IMR-90 (cell line): ENCODE measurements at regions not wholly inside any gene's neighbourhood (a gene's known extent, or its start where the extent isn't known, plus 50 kb on each side); places are given as distances from the start of the nearest gene placed in this dataset.

ENCODE experiments used
- ATAC-seq: fragments of 200-7000 bp; cut with Tn5 transposase; 2 replicates; pipeline ENCODE4 v1.9.1; 2020; ENCODE audit warnings: low read depth, mild to moderate bottlenecking, moderate library complexity
- BruUV-seq: library from RNA; stranded (reverse); fragments of 400-500 nt; replicated peaks from 2 replicates; lab custom pipeline; 2021; lab: Mats Ljungman, UMichigan
- CTCF ChIA-PET: fragments of 300-600 bp; formaldehyde crosslinking; extraction: SDS; loops from one replicate; lab custom pipeline; 2021; ENCODE audit warnings: antibody characterized with exemption; lab: Yijun Ruan, JAX
- POLR2A ChIA-PET: fragments of 300-600 bp; sonication (Branson Sonifier 250); formaldehyde crosslinking; loops from one replicate; lab custom pipeline; 2022; ENCODE audit warnings: antibody characterized with exemption; ENCODE audit not compliant: unreplicated experiment; lab: Charles Lee
- DNase-seq: peaks from one replicate; pipeline ENCODE4 v3.0.0; 2013
- H2AFZ ChIP-seq: replicated peaks from 2 replicates; pipeline ENCODE3; 2013; ENCODE audit warnings: low read length, mild to moderate bottlenecking; ENCODE audit not compliant: poor library complexity
- H2AK5ac ChIP-seq: 2 replicates; pipeline ENCODE4 v1.6.1; 2013; ENCODE audit warnings: low read depth, low read length, inconsistent platforms
- H2AK9ac ChIP-seq: replicated peaks from 2 replicates; pipeline ENCODE3; 2013; ENCODE audit warnings: mild to moderate bottlenecking, low read depth, low read length, moderate library complexity; ENCODE audit not compliant: poor library complexity
- H2BK120ac ChIP-seq: 2 replicates; pipeline ENCODE4 v1.6.1; 2013; ENCODE audit warnings: low read depth, low read length, inconsistent platforms
- H2BK15ac ChIP-seq: 3 replicates; pipeline ENCODE4 v1.6.1; 2013; ENCODE audit warnings: low read depth, low read length, inconsistent platforms
- H2BK20ac ChIP-seq: 2 replicates; pipeline ENCODE4 v1.6.1; 2013; ENCODE audit warnings: low read depth, mild to moderate bottlenecking, inconsistent platforms, low read length, moderate library complexity
- H2BK5ac ChIP-seq: 2 replicates; pipeline ENCODE4 v1.6.1; 2013; ENCODE audit warnings: mild to moderate bottlenecking, low read depth, low read length, inconsistent platforms; ENCODE audit not compliant: poor library complexity, severe bottlenecking
- H3K14ac ChIP-seq: replicated peaks from 2 replicates; pipeline ENCODE4 v1.6.1; 2013; ENCODE audit warnings: low read depth, low read length, inconsistent platforms
- H3K18ac ChIP-seq: 2 replicates; pipeline ENCODE4 v1.6.1; 2013; ENCODE audit warnings: low read depth, low read length, control low read depth
- H3K23ac ChIP-seq: 2 replicates; pipeline ENCODE4 v1.6.1; 2013; ENCODE audit warnings: low read depth, low read length, inconsistent platforms
- H3K27ac ChIP-seq: 2 replicates; pipeline ENCODE4 v1.5.1; 2013; ENCODE audit warnings: mild to moderate bottlenecking, control low read depth, low read length; ENCODE audit not compliant: insufficient read depth
- H3K27me3 ChIP-seq: 2 replicates; pipeline ENCODE4 v1.6.1; 2013; ENCODE audit warnings: low read length; ENCODE audit not compliant: control insufficient read depth, insufficient read depth
- H3K36me3 ChIP-seq: 2 replicates; pipeline ENCODE4 v1.6.1; 2013; ENCODE audit warnings: low read length, mixed read lengths; ENCODE audit not compliant: control insufficient read depth, insufficient read depth
- H3K4ac ChIP-seq: 2 replicates; pipeline ENCODE4 v1.6.1; 2013; ENCODE audit warnings: low read depth, low read length, inconsistent platforms
- H3K4me1 ChIP-seq: 2 replicates; pipeline ENCODE4 v1.6.1; 2013; ENCODE audit warnings: low read length, mixed read lengths; ENCODE audit not compliant: control insufficient read depth, insufficient read depth
- H3K4me2 ChIP-seq: 2 replicates; pipeline ENCODE4 v1.6.1; 2013; ENCODE audit warnings: low read depth, mild to moderate bottlenecking, control low read depth, low read length, moderate library complexity
- H3K4me3 ChIP-seq: 2 replicates; pipeline ENCODE4 v1.5.1; 2013; ENCODE audit warnings: low read depth, mild to moderate bottlenecking, control low read depth, low read length, moderate library complexity; ENCODE audit not compliant: insufficient read depth
- H3K56ac ChIP-seq: 2 replicates; pipeline ENCODE4 v1.6.1; 2013; ENCODE audit warnings: low read length, inconsistent platforms; ENCODE audit not compliant: insufficient read depth; ENCODE audit errors: extremely low read depth
- H3K79me1 ChIP-seq, 2 experiments: 2 replicates each; pipeline ENCODE4 v1.6.1; 2013; ENCODE audit warnings: low read length in 2 of 2, inconsistent platforms in 1 of 2, low read depth in 1 of 2
- H3K9ac ChIP-seq: 2 replicates; pipeline ENCODE4 v1.6.1; 2013; ENCODE audit warnings: low read depth, low read length, control low read depth
- H3K9me1 ChIP-seq: 2 replicates; pipeline ENCODE4 v1.6.1; 2013; ENCODE audit warnings: low read length, inconsistent platforms; ENCODE audit not compliant: insufficient read depth
- H3K9me3 ChIP-seq: 2 replicates; pipeline ENCODE4 v1.6.1; 2013; ENCODE audit warnings: low read length; ENCODE audit not compliant: control insufficient read depth, insufficient read depth
- H4K20me1 ChIP-seq: 2 replicates; pipeline ENCODE4 v1.6.1; 2013; ENCODE audit warnings: low read length, inconsistent platforms; ENCODE audit not compliant: insufficient read depth
- H4K5ac ChIP-seq: 2 replicates; pipeline ENCODE4 v1.6.1; 2013; ENCODE audit warnings: mild to moderate bottlenecking, low read depth, low read length, control low read depth
- H4K8ac ChIP-seq, 2 experiments: 2 replicates each; pipeline ENCODE4 v1.6.1; 2013; ENCODE audit warnings: low read depth in 2 of 2, low read length in 2 of 2, control low read depth in 1 of 2, inconsistent platforms in 1 of 2
- H4K91ac ChIP-seq: 2 replicates; pipeline ENCODE4 v1.6.1; 2013; ENCODE audit warnings: low read depth, low read length, inconsistent platforms; ENCODE audit not compliant: insufficient read depth
- BHLHE40 ChIP-seq: fragments of 150-350 bp; IDR thresholded peaks from 2 replicates; pipeline ENCODE4 v1.6.1; 2016; ENCODE audit warnings: mild to moderate bottlenecking, low read depth, low read length
- CEBPB ChIP-seq: IDR thresholded peaks from 2 replicates; pipeline ENCODE4 v1.6.1; 2012; ENCODE audit warnings: low read depth, low read length, improper control_type of control experiment
- CHD1 ChIP-seq: IDR thresholded peaks from 2 replicates; pipeline ENCODE4 v1.6.1; 2012; ENCODE audit warnings: low read depth, low read length, improper control_type of control experiment
- CTCF ChIP-seq: conservative IDR thresholded peaks from 2 replicates; pipeline ENCODE4 v1.5.1; 2012; ENCODE audit warnings: mild to moderate bottlenecking, low read depth, low read length, improper control_type of control experiment
- FOS ChIP-seq: fragments of 150-350 bp; IDR thresholded peaks from 2 replicates; pipeline ENCODE4 v1.6.1; 2016; ENCODE audit warnings: low read depth, low read length
- MAFK ChIP-seq: IDR thresholded peaks from 2 replicates; pipeline ENCODE4 v1.6.1; 2012; ENCODE audit warnings: low read depth, low read length, improper control_type of control experiment
- MAZ ChIP-seq: IDR thresholded peaks from 2 replicates; pipeline ENCODE4 v1.6.1; 2012; ENCODE audit warnings: low read depth, mild to moderate bottlenecking, low read length, improper control_type of control experiment, moderate library complexity, borderline replicate concordance
- MXI1 ChIP-seq: IDR thresholded peaks from 2 replicates; pipeline ENCODE4 v1.6.1; 2012; ENCODE audit warnings: low read depth, mild to moderate bottlenecking, low read length, moderate library complexity, borderline replicate concordance
- NFE2L2 ChIP-seq: fragments of 150-350 bp; IDR thresholded peaks from 2 replicates; pipeline ENCODE4 v1.6.1; 2016; ENCODE audit warnings: low read depth, mild to moderate bottlenecking, low read length
- POLR2A ChIP-seq: IDR thresholded peaks from 2 replicates; pipeline ENCODE4 v1.6.1; 2012; ENCODE audit warnings: mild to moderate bottlenecking, low read depth, low read length
- RAD21 ChIP-seq: IDR thresholded peaks from 2 replicates; pipeline ENCODE4 v1.6.1; 2012; ENCODE audit warnings: low read length, improper control_type of control experiment
- RCOR1 ChIP-seq: IDR thresholded peaks from 2 replicates; pipeline ENCODE4 v1.6.1; 2012; ENCODE audit warnings: mild to moderate bottlenecking, low read length, improper control_type of control experiment; ENCODE audit not compliant: insufficient replicate concordance
- RFX5 ChIP-seq: IDR thresholded peaks from 2 replicates; pipeline ENCODE4 v1.8.0; 2012; ENCODE audit warnings: low read depth, mild to moderate bottlenecking, low read length, moderate library complexity
- SMC3 ChIP-seq: fragments of 150-350 bp; IDR thresholded peaks from 2 replicates; pipeline ENCODE4 v1.6.1; 2016; ENCODE audit warnings: low read depth, mild to moderate bottlenecking, antibody characterized with exemption, low read length, moderate library complexity
- USF2 ChIP-seq: fragments of 150-350 bp; IDR thresholded peaks from 2 replicates; pipeline ENCODE4 v1.6.1; 2017; ENCODE audit warnings: mild to moderate bottlenecking, antibody characterized with exemption, low read length, low read depth
- WGBS, 2 experiments: methylation state at CpG; one replicate each; pipeline versions ENCODE4 v1.1.5 to v1.1.7; 2013; ENCODE audit warnings: missing lambda C conversion rate in 2 of 2; ENCODE audit not compliant: insufficient read length in 1 of 2; ENCODE audit errors: extremely low coverage in 2 of 2; 5-methylcytosine and 5-hydroxymethylcytosine counted together
- dilution Hi-C: fragments of 300-500 bp; cut with HindIII; formaldehyde crosslinking; loops from one replicate; pipeline ENCODE4 v1.14.3; 2018; ENCODE audit warnings: low sequenced_read_pairs; ENCODE audit not compliant: unreplicated experiment
- in situ Hi-C: fragments of 300-500 bp; cut with MboI; formaldehyde crosslinking; loops from 3 replicates; pipeline ENCODE4 v1.14.3; 2019; ENCODE audit warnings: low sequenced_read_pairs, inconsistent platforms, mixed read lengths
- intact Hi-C: fragments of 100-400 bp; cut with micrococcal nuclease; formaldehyde crosslinking; loops from 2 replicates; pipeline ENCODE4 v1.10.0; 2022
- TF ChIP-seq, protein P1 (sequence below): fragments of 150-350 bp; IDR thresholded peaks from 2 replicates; pipeline ENCODE4 v1.6.1; 2016; ENCODE audit warnings: low read depth, mild to moderate bottlenecking, low read length, moderate library complexity, borderline replicate concordance

GRCh38 chr21:43281661-43282357 is 113.0 kb downstream of the CRYAA start:
- no peak for ATAC-seq
- no peaks in the 10 kb centered on the region; the same call in 1 of the 2 replicates for H4K20me1 ChIP-seq
- H3K36me3 ChIP-seq, result no peaks in the 10 kb centered on the region
- no TSS peak for BruUV-seq
- peaks cover 26% of the 10 kb centered on the region for H3K27me3 ChIP-seq
- in situ Hi-C loops, result no loop called here
- no peak overlapping the region for H4K8ac ChIP-seq
- no peak overlapping the region for H3K14ac ChIP-seq
- TF ChIP-seq, protein P1, sequence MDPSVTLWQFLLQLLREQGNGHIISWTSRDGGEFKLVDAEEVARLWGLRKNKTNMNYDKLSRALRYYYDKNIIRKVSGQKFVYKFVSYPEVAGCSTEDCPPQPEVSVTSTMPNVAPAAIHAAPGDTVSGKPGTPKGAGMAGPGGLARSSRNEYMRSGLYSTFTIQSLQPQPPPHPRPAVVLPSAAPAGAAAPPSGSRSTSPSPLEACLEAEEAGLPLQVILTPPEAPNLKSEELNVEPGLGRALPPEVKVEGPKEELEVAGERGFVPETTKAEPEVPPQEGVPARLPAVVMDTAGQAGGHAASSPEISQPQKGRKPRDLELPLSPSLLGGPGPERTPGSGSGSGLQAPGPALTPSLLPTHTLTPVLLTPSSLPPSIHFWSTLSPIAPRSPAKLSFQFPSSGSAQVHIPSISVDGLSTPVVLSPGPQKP, result no peak
- no peak for TF ChIP-seq SMC3
- no peak for TF ChIP-seq FOS
- TF ChIP-seq RAD21, result no peak
- TF ChIP-seq CHD1, result no peak
- TF ChIP-seq CTCF, result no peak
- no peak for TF ChIP-seq BHLHE40
- no peak for TF ChIP-seq MXI1
- TF ChIP-seq MAFK, result no peak
- no peak for TF ChIP-seq MAZ
- TF ChIP-seq USF2, result no peak
- no peak for TF ChIP-seq POLR2A
- no peak for TF ChIP-seq CEBPB
- no peak for TF ChIP-seq RFX5
- no peak for TF ChIP-seq NFE2L2
- TF ChIP-seq RCOR1, result no peak
- H2BK15ac ChIP-seq, result no peak overlapping the region
- no peak overlapping the region for H3K4me3 ChIP-seq
- no peaks in the 10 kb centered on the region for H3K9me3 ChIP-seq
- no peaks in the 10 kb centered on the region for H3K4me1 ChIP-seq
- intact Hi-C loops, result no loop called here
- no peaks in the 10 kb centered on the region for H3K79me1 ChIP-seq
- no peak overlapping the region for H3K23ac ChIP-seq
- ChIA-PET CTCF (no interaction called here), POLR2A (no interaction called here)
- 74% methylated on average over 7 of the region's 12 CpGs; no CpG with 5 or more reads in 1 of the 2 experiments for WGBS, 2 experiments
- no peak overlapping the region for H2BK120ac ChIP-seq
- H2AFZ ChIP-seq, result no peak overlapping the region
- no peak overlapping the region for H3K4ac ChIP-seq
- no peak overlapping the region for H4K5ac ChIP-seq
- no peak overlapping the region for H2AK5ac ChIP-seq
- no peak overlapping the region for H2AK9ac ChIP-seq
- no peaks in the 10 kb centered on the region for H3K9me1 ChIP-seq
- no peak overlapping the region for H3K56ac ChIP-seq
- H3K27ac ChIP-seq, result no peak overlapping the region
- DNase-seq, result no peak
- no peak overlapping the region for H3K4me2 ChIP-seq
- H3K18ac ChIP-seq, result no peak overlapping the region
- no peak overlapping the region for H2BK5ac ChIP-seq
- no peak overlapping the region for H4K91ac ChIP-seq
- H2BK20ac ChIP-seq, result no peak overlapping the region
- H3K9ac ChIP-seq, result no peak overlapping the region
- dilution Hi-C loops, result no loop called here
